22Rv1 (cell line): ENCODE measurements at regions not wholly inside any gene's neighbourhood (a gene's known extent, or its start where the extent isn't known, plus 50 kb on each side); places are given as distances from the start of the nearest gene placed in this dataset.

ENCODE experiments used
- H3K27ac ChIP-seq: fragments of 450-650 bp; 2 replicates; pipeline ENCODE4 v1.5.1; 2017
- ZFX ChIP-seq: fragments of 450-650 bp; IDR thresholded peaks from 2 replicates; pipeline ENCODE4 v1.6.1; 2017; ENCODE audit warnings: antibody characterized with exemption, borderline replicate concordance
- TF ChIP-seq, protein P1 (sequence below): fragments of 450-650 bp; IDR thresholded peaks from 2 replicates; pipeline ENCODE4 v1.5.1; 2017; ENCODE audit warnings: mild to moderate bottlenecking

DNA sequence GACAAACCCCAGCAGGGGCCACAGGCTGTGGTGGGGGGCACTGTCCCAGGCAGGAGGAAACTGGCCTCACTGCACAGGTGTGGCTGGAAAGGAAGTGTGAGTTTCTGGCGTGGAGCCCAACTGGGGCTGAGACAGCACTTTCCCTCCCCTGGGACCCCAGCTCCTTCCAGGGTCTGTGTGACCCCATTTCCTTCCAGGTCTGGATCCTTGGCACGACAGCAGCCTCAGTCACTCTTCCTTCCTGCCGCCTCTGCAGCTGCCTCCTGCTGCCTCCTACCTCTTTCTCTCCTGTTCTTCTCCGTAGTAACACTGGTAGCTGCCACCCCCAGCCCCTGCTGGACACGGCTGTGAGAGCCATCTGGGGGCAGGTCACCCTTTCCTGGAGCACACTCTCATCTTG lies 88.0 kb downstream of the SIK1 start:
- H3K27ac ChIP-seq = no peak overlapping the region
- TF ChIP-seq ZFX = no peak
- TF ChIP-seq, protein P1, sequence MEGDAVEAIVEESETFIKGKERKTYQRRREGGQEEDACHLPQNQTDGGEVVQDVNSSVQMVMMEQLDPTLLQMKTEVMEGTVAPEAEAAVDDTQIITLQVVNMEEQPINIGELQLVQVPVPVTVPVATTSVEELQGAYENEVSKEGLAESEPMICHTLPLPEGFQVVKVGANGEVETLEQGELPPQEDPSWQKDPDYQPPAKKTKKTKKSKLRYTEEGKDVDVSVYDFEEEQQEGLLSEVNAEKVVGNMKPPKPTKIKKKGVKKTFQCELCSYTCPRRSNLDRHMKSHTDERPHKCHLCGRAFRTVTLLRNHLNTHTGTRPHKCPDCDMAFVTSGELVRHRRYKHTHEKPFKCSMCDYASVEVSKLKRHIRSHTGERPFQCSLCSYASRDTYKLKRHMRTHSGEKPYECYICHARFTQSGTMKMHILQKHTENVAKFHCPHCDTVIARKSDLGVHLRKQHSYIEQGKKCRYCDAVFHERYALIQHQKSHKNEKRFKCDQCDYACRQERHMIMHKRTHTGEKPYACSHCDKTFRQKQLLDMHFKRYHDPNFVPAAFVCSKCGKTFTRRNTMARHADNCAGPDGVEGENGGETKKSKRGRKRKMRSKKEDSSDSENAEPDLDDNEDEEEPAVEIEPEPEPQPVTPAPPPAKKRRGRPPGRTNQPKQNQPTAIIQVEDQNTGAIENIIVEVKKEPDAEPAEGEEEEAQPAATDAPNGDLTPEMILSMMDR = no peak

DNA sequence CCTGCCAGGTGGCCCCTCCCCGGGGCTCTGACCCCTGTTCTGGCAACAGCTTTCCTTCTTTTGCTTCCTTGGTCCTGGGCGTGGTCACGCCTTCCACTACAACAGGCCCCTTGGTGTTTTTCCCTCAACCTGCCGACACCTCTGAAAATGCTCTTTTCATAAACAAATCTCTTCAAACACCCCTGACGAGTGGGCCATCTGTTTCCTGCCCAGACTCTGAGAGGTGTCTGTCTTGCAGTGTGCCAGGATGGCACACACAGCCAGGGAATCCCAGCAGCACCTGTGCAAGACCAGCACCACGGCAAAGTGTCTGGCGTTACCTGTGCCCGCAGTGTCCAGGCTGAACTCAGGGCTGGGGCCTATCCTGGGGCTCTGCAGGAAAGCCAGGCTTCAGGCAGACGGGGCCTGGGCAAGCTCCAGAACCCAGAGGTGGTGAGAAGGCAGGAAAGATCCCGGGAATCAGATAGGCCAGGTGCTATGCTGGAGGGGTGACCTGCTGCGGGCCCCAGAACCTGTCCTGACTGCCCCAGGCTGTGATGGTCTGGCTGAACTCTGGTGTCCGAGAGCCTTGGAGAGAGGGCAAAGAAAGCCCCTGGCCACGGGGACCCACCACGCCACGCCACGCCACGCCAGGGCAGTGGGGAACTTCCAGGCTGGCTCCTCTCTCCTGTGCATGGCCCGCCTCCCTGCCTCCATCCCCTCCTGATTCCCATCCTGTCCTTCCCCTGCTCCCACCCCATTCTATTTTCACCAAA lies 88.9 kb downstream of the SIK1 start:
- H3K27ac ChIP-seq = no peak overlapping the region

DNA sequence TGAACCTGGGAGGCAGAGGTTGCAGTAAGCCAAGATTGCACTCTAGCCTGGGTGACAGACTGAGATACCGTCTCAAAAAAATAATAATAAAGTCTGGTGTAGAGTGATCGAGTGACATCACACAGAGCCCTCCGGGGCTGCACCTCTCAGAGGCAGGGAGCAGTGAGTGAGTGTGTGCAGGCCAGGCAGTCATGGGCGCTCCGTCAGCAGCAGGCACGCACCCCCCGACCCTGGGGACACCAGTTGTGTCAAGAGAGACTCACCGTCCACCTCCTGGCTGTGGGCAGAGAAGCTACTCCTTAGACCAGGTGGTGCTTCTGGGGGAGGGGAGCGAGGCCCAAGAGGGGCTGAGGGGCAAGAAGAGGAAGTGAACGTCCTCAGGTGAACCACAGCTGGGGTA lies 91.8 kb downstream of the SIK1 start:
- no peak for TF ChIP-seq ZFX
- TF ChIP-seq, protein P1 = no peak
- no peak overlapping the region for H3K27ac ChIP-seq

More for the DNA sequence above, 88.9 kb downstream of the SIK1 start:
- no peak for TF ChIP-seq ZFX

DNA sequence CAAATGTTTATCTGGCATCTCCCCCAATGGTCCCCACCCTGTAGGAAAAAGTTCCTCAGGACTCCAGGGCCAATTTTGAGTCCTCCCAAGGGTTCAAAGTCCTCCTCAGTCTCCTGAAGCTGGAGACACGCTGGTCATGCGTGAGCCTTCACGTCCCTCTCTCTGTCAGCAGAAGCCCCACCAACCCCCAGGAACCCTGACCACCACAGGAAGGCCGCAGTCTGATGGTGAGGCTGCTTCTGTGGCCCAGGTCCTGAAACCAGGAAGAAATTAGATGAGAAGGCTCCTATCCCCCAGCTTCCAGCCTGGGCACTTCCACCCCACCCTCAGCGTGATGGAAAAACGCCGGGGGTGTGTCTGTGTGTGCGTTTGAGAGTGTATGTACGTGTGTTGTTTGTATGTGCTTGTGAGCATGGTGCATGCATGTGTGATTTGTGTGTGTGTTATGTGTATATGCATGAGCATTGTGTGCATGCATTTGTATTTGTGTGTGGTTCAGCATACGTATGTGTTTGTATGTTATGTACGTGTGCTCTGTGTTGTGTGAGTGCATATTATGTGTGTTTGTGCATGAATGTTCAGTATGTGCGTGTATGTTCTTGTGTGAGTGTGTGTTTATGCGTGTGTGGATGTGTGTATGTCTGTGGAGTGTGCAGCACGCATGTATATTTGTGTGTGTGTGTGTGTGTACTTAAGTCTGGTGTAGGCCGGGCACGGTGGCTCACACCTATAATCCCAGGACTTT lies 92.5 kb downstream of the SIK1 start:
- TF ChIP-seq, protein P1 = no peak
- no peak for TF ChIP-seq ZFX
- no peak overlapping the region for H3K27ac ChIP-seq

DNA sequence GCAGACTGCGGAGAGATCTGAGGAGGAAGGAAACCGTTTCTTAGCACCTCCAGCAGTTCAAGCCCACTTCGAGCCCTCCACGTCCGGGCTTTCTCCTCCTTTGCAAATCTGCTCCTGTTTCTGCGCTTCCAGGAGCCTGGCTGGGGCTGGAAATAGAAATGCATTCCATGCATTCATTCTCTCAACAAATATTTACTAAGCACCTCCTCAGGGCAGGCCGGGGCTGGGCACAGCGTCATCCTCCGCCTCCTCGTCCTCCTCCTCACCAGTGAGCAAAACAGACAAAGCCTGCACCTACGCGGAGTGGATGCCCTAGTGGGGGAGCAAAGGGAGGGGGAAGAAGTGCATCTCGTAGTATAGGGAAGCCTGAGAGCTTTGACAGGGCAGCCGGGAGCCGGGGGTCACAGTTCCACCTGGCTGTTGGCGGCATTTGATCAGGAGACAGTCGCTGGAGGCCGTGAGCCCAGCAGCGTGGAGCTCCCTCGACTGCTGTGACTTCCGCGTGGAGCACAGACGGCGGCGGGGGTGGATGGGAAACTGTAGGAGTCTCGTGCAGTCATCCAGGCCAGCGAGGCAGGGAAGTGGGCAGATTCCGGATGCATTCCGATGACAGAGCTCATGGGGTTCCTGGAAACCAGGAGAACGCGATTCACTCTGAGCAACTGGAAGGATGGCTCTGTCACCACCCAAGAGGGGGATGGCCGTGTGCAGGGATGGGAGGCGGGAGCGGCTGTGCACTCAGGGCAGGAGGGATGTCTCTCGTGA lies 93.5 kb downstream of the SIK1 start:
- TF ChIP-seq, protein P1 = no peak
- no peak for TF ChIP-seq ZFX
- no peak overlapping the region for H3K27ac ChIP-seq

DNA sequence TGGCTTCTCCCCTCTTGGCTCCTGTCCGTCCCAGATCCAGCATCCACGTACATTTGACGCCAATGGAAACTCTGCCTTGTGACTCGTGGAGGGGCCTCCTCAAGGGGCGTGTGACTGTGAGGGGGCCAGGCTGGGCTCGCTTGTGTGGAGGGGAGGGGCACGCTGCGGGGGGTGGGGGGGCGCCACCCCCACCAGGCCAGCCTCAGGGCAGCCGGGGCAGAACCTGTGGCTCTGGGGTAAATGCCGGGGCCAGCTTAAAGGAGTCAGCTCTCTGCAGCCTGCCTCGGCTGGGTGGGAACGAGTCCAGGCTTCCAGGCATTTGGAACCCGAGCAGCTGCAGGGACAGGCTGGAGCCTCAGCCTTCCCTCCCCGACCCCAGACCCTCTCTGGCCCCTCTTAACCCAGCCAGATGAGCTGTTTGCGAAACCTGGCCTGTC lies 94.1 kb downstream of the SIK1 start:
- TF ChIP-seq ZFX = no peak
- TF ChIP-seq, protein P1 = no peak
- no peak overlapping the region for H3K27ac ChIP-seq

DNA sequence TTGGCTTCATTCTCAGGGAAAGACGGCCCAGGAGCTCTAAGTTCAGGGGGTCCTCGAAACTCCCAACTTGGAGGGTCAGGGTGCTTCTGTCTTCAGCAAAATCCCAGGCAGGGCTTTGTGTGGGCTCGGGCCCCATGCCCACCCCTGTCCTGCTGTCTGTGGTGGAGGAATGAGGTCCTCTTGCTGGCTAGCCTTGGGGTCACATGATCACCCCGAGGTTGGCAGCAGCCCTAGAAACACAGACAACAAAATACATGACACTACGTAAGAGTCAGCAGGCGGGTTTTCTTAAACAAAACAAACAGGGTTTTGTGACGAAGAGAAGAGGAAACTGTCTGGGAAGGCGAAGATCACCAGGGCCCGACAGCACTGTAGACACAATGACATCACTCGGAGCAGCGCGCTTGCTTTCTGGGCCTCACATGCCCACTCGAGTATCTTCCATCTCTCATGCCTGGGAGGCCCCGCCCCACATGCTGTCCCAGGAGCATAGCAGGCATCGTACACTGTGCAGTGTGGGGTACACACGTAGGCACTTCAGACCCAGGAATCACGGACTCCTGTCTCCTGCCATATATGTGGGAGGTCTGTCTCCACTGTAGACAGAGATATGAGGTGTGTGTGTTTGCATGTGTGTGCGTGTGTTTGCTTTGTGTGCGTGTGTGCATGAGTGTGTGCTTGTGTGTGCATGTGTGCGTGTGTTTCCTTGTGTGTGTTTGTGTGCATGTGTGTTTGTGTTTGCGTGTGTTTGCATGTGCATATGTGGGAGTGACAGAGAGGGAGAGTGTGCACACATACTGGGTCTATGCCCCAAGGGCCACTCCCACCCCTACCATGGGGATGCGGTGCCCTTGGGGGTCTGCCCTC lies 94.7 kb downstream of the SIK1 start:
- no peak for TF ChIP-seq ZFX
- no peak overlapping the region for H3K27ac ChIP-seq
